HG02981 (cell line): ENCODE measurements at regions not wholly inside any gene's neighbourhood (a gene's known extent, or its start where the extent isn't known, plus 50 kb on each side); places are given as distances from the start of the nearest gene placed in this dataset.
"Not testable (repeated sequence)": the region's sequence is repeated elsewhere in the genome, so short reads cannot be mapped to it uniquely, and the experiment has no call there.

Experiments
- ATAC-seq: cut with Tn5 transposase; IDR thresholded peaks from one replicate; pipeline ENCODE4 v1.9.1; 2021; ENCODE audit warnings: mild to moderate bottlenecking, moderate library complexity; ENCODE audit not compliant: unreplicated experiment

GRCh38 chr5:166566725-166567124, 1724.7 kb upstream of the WWC1 start:
- no peak for ATAC-seq

GRCh38 chr5:166570865-166571264, 1720.6 kb upstream of the WWC1 start:
- no peak for ATAC-seq

GRCh38 chr5:166571668-166572067, 1719.8 kb upstream of the WWC1 start:
- ATAC-seq, result no peak

- ATAC-seq, result no peak
These were observed 1715.1 kb upstream of the WWC1 start for GRCh38 chr5:166576323-166576722.

GRCh38 chr5:166581826-166582225, 1709.6 kb upstream of the WWC1 start:
- ATAC-seq, result no peak

- ATAC-seq, result no peak
These were observed 1709.0 kb upstream of the WWC1 start for GRCh38 chr5:166582416-166582815.

GRCh38 chr5:166594567-166594966, 1696.9 kb upstream of the WWC1 start:
- ATAC-seq, result no peak

- no peak for ATAC-seq
These were observed 1696.0 kb upstream of the WWC1 start for GRCh38 chr5:166595274-166595951.

- no peak for ATAC-seq
These were observed 1695.4 kb upstream of the WWC1 start for GRCh38 chr5:166596043-166596442.

GRCh38 chr5:166602271-166602670, 1689.2 kb upstream of the WWC1 start:
- no peak for ATAC-seq

- ATAC-seq, result no peak
These were observed 1673.9 kb upstream of the WWC1 start for GRCh38 chr5:166617507-166617906.

- ATAC-seq, result no peak
These were observed 1672.9 kb upstream of the WWC1 start for GRCh38 chr5:166618526-166618925.

- ATAC-seq, result no peak
These were observed 1666.9 kb upstream of the WWC1 start for GRCh38 chr5:166624573-166624972.

- no peak for ATAC-seq
These were observed 1666.1 kb upstream of the WWC1 start for GRCh38 chr5:166625210-166625865.

GRCh38 chr5:166637295-166637694, 1654.2 kb upstream of the WWC1 start:
- no peak for ATAC-seq

GRCh38 chr5:166639151-166639550, 1652.3 kb upstream of the WWC1 start:
- ATAC-seq, result no peak

GRCh38 chr5:166640136-166640535, 1651.3 kb upstream of the WWC1 start:
- ATAC-seq, result not testable (repeated sequence)

- ATAC-seq, result no peak
These were observed 1642.7 kb upstream of the WWC1 start for GRCh38 chr5:166648736-166649135.

- no peak for ATAC-seq
These were observed 1641.8 kb upstream of the WWC1 start for GRCh38 chr5:166649676-166650075.

GRCh38 chr5:166651234-166651633, 1640.2 kb upstream of the WWC1 start:
- ATAC-seq, result no peak

GRCh38 chr5:166671811-166672210, 1619.6 kb upstream of the WWC1 start:
- no peak for ATAC-seq

GRCh38 chr5:166672431-166672830, 1619.0 kb upstream of the WWC1 start:
- ATAC-seq, result no peak

GRCh38 chr5:166677891-166678290, 1613.6 kb upstream of the WWC1 start:
- ATAC-seq, result no peak
